ENCODE measurements at regions not wholly inside any gene's neighbourhood (a gene's known extent, or its start where the extent isn't known, plus 50 kb on each side); places are given as distances from the start of the nearest gene placed in this dataset.

GRCh38 chr5:92899611-92900010 is 681.4 kb downstream of the NR2F1-AS1 start:
- no peak for TF ChIP-seq CTCF (IDR thresholded peaks at IDR 0.05 in 4 of 5, conservative IDR thresholded peaks at IDR 0.05 in 1 of 5)
- TF ChIP-seq POLR2A (IDR thresholded peaks at IDR 0.05) = no peak
